Fibroblast of the aortic adventitia (primary cell): ENCODE measurements at regions not wholly inside any gene's neighbourhood (a gene's known extent, or its start where the extent isn't known, plus 50 kb on each side); places are given as distances from the start of the nearest gene placed in this dataset. TPM values are rescaled to one million over a fixed set of nuclear protein-coding genes. Genes with fewer than 3 reads are reported as not detected.

Experiments
- small RNA-seq: library from RNA; depleted of rRNA; stranded (forward); fragments of <200 nt; gene quantifications from one replicate; pipeline ENCODE3, GENCODE V24; 2012

Small RNA genes lying in the stretch of these regions (small RNA-seq; reads per million reads assigned to genes)
- not detected for gene RN7SL727P
